ENCODE measurements at regions not wholly inside any gene's neighbourhood (a gene's known extent, or its start where the extent isn't known, plus 50 kb on each side); places are given as distances from the start of the nearest gene placed in this dataset.

DNA sequence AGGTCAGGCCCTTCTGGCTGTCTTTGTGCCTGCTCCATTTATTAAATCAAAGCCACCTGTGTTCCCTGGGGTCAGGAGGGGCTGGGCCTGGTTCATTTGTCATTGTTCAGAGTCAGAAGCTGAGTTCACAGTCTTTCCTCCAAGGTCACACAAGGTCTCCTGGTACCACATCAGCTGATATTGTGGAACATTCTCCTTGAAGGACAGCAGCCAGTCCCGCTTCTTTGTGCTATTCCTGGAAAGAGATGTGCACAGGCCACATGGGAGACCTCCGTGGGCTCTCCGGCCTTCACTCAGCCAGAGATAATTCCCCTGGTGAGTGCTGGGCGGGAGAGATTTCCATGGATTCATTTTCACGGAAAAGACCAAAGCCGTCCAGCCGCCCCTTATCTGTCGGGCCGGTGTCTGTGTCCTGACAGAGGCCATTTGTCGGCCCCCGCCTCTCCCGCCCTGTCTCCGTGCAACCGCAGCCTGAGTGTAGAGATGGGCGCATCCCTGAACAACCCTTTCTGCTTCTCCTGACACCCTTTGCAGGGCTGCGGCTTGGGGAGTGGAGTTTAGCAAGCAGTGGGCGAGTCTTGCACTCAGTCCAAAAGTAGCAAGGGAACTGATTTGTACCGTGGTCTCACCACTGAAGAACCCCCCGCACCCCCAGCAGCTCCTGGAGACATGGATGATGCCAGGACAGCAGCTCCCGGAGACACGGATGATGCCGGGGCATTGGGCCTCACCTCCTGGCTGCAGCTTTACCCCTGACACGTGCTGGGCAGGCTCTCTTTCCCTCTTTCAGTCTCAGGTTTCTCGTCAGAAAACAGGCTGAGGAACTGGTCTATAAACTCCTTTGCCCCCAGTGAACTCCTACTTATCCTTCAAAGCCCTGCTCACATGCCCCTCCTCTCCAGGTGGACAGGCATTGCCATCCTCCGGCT, 198.4 kb downstream of the LAT start (continued):
- TF ChIP-seq HDAC1 (IDR thresholded peaks at IDR 0.05) (0 out of 4 replicates have a peak, but pooled peaks of 1 of the 2 experiments have one; percentile 24), CBFA2T3 (IDR thresholded peaks at IDR 0.05) (peak; percentile 50), ESRRA (IDR thresholded peaks at IDR 0.05; ENCODE audit: borderline replicate concordance, low read depth) (peak; percentile 86), NCOR1 (IDR thresholded peaks at IDR 0.05) (peak; percentile 73), ZBED1 (IDR thresholded peaks at IDR 0.05) (peak; percentile 80; the same call in 1 of the 2 replicates), ATF7 (IDR thresholded peaks at IDR 0.05) (0 out of 2 replicates have a peak, but pooled peaks have one; percentile 11), ARID1B (IDR thresholded peaks at IDR 0.05) (peak; percentile 73), TCF3 (CRISPR knock-in tag; IDR thresholded peaks at IDR 0.05) (peak; percentile 83), KDM1A (IDR thresholded peaks at IDR 0.05) (peak; percentile 11 to 60; a peak in 2 of 4 replicates)
- TF ChIP-seq, protein P1, sequence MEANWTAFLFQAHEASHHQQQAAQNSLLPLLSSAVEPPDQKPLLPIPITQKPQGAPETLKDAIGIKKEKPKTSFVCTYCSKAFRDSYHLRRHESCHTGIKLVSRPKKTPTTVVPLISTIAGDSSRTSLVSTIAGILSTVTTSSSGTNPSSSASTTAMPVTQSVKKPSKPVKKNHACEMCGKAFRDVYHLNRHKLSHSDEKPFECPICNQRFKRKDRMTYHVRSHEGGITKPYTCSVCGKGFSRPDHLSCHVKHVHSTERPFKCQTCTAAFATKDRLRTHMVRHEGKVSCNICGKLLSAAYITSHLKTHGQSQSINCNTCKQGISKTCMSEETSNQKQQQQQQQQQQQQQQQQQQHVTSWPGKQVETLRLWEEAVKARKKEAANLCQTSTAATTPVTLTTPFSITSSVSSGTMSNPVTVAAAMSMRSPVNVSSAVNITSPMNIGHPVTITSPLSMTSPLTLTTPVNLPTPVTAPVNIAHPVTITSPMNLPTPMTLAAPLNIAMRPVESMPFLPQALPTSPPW (CRISPR knock-in tag; IDR thresholded peaks at IDR 0.05): peak; percentile 83

DNA sequence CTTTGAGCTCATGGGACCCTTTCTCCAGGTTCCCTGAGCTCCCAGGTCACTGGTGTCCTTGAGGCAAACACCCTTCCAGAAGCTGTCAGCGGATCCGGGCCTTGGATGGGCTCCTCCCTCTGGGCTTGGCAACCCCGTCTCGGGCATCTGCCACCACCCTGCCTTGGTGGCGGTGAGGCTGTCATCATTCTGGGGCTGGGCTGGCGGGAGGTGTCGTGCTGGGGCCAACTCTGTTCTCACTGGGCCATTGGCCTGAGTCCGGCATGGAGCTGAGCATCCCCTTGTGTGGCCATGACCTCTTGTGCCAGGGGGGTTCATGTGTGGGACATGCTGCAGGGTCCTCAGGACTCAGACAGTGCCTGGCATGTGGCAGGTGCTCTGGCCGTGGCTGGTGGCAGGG, 197.6 kb downstream of the LAT start:
- Histone ChIP-seq H3K4me1 (replicated peaks in 1 of 2; ENCODE audit: control insufficient read depth in 2 of 2, insufficient read depth in 2 of 2, low read length in 2 of 2) (peaks cover 18 to 53% of the 10 kb centered on the region in 2 experiments; a peak in 4 of 5 replicates), H3K27me3 (ENCODE audit: control insufficient read depth in 2 of 2, insufficient read depth in 2 of 2, low read length in 2 of 2) (no peaks in the 10 kb centered on the region), H3K27ac (ENCODE audit: extremely low read depth, low read depth, low read length) (no peak overlapping the region), H3K4me2 (ENCODE audit: insufficient read depth, low read length) (no peak overlapping the region), H3K9ac (ENCODE audit: insufficient read depth in 1 of 2, low read depth in 2 of 2, low read length in 2 of 2) (no peak overlapping the region), H3K79me2 (ENCODE audit: control insufficient read depth, insufficient read depth, low read length) (no peaks in the 10 kb centered on the region), H4K20me1 (replicated peaks; ENCODE audit: control insufficient read depth, insufficient read depth, low read length) (no peaks in the 10 kb centered on the region), H3K9me3 (replicated peaks; ENCODE audit: control insufficient read depth, insufficient read depth, low read depth, low read length) (no peaks in the 10 kb centered on the region), H3K9me1 (ENCODE audit: control insufficient read depth, insufficient read depth, low read length) (no peaks in the 10 kb centered on the region), H3K36me3 (ENCODE audit: control insufficient read depth, insufficient read depth, low read length) (no peaks in the 10 kb centered on the region), H3K4me3 (no peak overlapping the region), H2AFZ (ENCODE audit: low read depth, low read length) (no peak overlapping the region)
- FAIRE-seq: no peak
- intact Hi-C loops (cut with micrococcal nuclease) (no loop called here), in situ Hi-C loops (cut with MboI) (no loop called here)
- 64% methylated on average over 4 of the region's 9 CpGs for WGBS (ENCODE audit: insufficient coverage, low coverage, missing lambda C conversion rate)
- DNase-seq (ENCODE audit: extremely low read depth in 1 of 4, low spot score in 3 of 4): no peak
- POLR2A ChIA-PET: no interaction called here
- CTCF ChIA-PET (ENCODE audit: low intra/inter-chr PET ratio): no interaction called here
- BruUV-seq (replicated peaks): no TSS peak
- ATAC-seq: no peak
- TF ChIP-seq CREM (IDR thresholded peaks at IDR 0.05; ENCODE audit: low read depth): no peak
- no peak for TF ChIP-seq ZNF23 (CRISPR knock-in tag; IDR thresholded peaks at IDR 0.05)

All from K562 (cell line).